Posterior cingulate gyrus (tissue), 11 donors: ENCODE measurements at regions not wholly inside any gene's neighbourhood (a gene's known extent, or its start where the extent isn't known, plus 50 kb on each side); places are given as distances from the start of the nearest gene placed in this dataset.

Source experiments
- DNase-seq, 10 donors: peaks; one replicate each; pipeline versions ENCODE4 v3.0.0 to v3.0.0-alpha.2; 2020 to 2021; ENCODE audit warnings: mixed read lengths in 3 of 10
- intact Hi-C: fragments of 100-400 bp; cut with DNase I; formaldehyde crosslinking; loops from one replicate; pipeline ENCODE4 v1.15.1; 2023

DNA sequence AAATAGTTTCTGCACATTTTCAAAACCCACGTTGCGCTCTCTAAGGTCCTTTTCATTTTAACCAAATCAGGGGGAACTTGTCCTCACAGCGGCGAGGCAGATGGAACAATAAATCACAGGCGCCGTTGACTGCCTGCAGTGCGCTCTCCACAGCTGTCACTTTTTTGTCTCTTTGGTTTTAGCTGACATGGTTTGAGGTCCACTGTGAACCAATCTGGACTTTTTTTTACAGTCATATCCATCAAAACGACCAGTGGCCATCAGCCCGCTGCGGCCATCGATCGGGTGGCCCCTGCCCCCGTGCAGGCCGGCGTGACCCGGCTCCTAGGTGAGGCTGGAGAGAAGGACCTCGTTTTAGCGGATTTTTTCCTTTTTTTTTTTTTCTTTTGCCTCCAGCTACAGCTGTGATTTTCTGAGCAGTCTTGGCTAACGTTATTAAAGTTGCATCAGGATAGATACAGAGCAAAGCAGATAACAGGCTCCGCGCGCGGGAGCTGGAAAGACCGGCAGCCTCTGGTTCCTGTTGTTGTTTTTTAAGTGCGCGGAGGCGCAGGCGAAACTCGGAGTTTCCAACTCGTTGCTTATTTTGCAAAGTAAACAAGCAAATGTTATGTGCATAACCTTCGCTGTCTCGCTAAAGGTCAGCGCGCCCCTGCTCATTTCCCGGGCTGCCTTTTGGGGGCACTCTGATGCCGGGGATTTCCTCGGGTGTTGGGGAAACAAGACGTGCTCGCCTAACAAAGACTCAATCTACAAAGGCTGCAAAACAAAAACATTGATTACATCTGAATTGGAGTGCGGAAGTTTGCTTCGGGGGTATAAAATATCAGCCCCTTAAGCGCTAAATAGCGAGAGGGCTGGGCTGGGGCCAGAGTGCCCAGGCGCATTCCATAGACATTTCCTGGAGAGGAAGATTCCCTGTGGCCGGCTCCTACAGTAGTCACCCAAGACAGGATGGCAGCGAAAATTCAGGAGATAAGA is 414.8 kb upstream of the MKI67 start:
- intact Hi-C loops: no loop called here
- DNase-seq: peak in 8 of 10 donors; percentile 45 to 89 (median 50)

DNA sequence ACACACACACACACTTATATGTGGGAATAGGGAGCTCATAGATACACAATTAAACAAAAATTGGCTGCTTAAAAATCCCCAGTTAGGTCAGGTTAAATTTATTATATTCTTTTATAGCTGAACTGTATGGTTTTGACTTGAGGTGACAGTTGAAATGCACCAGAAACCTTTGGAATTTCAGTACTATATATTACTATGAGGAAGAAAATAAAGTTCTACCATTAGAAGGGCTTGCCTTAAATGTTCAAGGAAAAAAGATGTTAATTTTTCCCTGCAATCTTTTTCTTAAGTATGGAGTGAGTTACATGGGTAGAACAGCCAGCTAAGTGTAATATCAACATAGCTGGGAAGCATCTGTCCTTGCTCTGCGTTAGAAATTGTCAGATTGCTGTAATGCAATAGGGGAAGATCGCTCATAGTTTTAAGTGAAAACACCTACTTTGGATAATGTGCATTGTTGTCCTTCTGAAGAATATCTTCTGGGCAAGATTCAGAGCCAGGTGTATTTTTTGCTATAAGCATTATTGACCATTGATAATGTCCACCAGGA is 415.8 kb upstream of the MKI67 start:
- intact Hi-C loops: no loop called here
- no peak for DNase-seq

DNA sequence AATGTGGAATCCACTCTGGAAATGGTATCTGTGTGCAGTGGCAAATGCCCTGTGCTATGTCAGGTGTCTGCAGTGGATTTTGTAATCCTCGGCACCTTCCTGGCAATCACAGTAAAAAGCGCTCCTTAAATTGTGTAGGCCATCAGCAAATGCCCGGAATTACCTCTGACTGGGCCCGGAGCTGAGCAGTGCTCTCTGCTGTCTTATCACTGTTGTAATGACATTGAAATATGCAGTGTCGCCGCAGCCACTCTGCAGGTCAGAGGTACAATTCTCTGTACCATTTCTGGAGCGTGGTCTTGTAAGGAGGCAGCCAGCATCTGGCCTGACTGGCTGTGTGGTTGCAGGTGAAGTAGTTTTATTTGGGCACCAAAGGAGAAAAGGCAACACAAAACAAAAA is 416.4 kb upstream of the MKI67 start:
- DNase-seq: no peak
- intact Hi-C loops: no loop called here

DNA sequence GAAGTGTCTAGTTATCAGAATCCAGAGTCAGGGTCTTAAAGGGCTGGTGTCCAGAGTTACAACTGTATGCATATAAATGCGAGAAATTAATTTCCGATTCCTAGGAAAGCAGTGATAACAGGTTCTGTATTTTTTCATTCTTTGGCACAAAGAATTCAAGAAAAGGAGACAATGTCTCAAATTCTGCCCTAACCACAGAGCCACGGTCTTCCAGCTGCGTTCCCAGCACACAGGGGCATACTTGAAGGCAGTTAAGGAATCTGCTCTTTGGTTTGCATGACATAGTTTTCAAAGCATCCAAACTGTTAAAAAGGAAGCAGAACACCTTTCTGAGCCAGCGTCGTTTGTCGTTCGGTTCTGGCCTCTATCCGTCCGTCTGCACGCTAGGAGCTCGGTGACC is 416.9 kb upstream of the MKI67 start:
- DNase-seq: no peak
- intact Hi-C loops: no loop called here

DNA sequence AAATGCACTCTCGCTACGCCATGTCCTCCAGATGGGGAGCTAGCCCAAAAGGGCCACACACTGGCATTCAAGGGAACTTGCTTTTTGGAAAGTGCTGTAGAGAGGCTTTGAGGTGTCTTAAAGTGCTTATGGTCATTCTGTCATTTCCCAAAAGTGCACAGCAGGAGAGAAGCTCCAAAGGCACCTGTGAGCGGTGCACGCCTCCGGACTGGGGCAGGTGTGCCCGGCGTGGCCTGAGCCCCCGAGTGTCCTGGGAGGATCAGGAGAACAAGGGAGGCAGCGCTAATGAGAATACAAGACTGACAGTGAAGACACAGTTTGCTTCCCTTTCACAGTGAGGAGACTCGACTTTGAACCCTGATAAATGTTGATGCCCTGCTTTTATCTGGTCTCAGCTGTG is 419.0 kb upstream of the MKI67 start:
- intact Hi-C loops: no loop called here
- no peak for DNase-seq

DNA sequence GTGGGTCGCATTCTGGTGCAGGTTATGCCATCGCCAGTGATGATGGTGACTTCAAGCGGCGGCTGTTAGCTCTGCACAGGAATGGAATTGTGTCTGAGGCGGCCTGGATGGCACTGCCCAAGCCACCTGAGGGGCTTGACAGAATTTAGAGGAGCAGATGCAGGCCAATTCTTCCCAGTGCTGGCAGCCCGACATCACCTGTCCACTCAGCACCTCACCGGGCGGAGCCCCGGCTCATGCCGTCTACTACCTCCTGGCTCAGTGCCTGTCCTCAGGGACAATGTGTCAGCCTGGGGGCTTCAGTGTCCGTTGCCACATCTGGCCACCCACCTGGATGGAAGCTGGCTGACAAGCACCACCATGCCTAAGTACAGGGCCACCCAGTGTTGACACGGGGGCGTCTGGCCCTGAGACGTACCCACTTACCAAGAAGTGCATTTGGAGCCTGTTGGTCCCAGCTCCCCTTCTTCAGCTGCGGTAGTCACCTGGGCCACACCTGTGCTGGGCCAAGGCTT is 420.5 kb upstream of the MKI67 start:
- intact Hi-C loops: no loop called here
- DNase-seq: no peak

DNA sequence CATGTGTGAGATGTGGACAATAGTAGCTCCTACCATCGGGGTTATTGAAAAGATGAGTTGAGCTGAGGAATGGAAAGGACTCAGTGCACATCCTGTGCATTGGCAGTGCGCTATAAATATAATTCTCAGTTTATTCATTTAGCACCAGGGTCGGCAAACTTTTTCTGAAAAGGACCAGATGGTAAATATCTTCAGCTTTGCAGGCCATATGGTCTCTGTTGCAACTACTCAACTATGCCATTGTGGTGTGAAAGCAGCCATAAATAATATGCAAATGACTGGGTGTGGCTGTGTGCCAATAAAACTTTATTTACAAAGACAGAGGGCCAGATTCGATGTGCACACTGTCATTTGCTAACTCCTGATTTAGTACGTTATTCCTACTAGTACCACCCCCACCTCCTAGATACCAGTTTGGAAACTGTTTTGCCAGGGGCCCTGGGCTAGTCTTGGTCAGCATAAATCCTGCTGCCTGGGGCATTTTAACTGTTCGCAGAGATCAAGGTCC is 422.9 kb upstream of the MKI67 start:
- DNase-seq: no peak
- intact Hi-C loops: no loop called here

DNA sequence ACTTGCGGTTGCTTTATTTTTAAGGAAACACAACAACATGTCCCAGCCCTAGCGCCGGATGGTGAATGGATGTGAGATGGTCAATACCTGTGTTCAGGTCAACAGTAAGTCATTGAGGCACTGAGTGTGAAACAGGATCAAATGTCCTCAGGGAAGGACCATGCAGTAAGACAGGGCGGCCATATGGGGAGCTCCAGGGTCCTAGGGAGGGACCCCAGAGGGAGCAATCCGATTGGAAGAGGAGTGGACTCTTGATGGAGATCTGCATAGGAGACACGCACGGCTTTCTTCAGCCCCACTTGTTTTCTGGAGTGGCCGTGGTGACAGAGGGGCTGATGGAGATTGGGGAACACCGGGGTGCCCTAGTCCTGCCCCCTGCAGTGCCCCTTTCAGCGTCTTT is 423.8 kb upstream of the MKI67 start:
- intact Hi-C loops: no loop called here

DNA sequence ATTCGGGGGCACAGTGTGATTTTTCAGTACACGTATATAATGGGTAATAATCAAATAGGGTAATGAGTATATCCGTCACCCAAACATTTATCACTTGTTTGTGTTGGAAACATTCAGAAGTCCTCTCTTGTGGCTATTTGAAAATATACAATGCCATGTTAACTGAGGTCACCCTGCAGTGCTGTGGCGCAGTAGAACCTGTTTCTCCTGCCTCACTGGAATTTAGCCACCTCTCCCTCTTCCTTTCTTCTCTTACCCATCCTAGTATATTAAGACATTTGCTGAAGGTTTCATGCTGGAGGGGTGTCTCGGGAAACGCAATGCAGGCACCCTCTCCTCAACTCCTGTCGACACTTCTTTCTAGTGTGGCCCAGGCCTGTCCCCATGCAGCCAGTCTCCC is 425.3 kb upstream of the MKI67 start:
- intact Hi-C loops: no loop called here
- no peak for DNase-seq

More for the DNA sequence above, 423.8 kb upstream of the MKI67 start:
- no peak for DNase-seq

DNA sequence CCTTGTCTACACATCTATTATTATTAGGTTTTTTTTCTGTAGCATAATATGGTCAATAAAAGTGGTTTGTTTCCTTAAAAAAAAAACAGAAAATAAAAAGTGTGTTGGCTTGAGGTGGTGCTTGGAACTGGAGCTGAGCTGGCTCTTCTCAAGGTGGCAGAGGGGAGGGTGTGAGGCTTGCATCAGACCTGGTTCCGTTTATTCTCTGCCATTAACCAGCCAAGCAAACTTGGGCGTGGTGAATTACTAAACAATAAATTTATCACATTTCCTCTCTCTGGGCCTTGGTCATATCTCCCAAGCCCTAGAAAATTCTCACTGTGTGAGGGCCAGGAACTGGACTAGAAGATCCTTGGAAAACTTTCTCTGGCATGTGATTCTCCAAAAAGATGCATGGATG is 427.5 kb upstream of the MKI67 start:
- intact Hi-C loops: no loop called here
- no peak for DNase-seq

DNA sequence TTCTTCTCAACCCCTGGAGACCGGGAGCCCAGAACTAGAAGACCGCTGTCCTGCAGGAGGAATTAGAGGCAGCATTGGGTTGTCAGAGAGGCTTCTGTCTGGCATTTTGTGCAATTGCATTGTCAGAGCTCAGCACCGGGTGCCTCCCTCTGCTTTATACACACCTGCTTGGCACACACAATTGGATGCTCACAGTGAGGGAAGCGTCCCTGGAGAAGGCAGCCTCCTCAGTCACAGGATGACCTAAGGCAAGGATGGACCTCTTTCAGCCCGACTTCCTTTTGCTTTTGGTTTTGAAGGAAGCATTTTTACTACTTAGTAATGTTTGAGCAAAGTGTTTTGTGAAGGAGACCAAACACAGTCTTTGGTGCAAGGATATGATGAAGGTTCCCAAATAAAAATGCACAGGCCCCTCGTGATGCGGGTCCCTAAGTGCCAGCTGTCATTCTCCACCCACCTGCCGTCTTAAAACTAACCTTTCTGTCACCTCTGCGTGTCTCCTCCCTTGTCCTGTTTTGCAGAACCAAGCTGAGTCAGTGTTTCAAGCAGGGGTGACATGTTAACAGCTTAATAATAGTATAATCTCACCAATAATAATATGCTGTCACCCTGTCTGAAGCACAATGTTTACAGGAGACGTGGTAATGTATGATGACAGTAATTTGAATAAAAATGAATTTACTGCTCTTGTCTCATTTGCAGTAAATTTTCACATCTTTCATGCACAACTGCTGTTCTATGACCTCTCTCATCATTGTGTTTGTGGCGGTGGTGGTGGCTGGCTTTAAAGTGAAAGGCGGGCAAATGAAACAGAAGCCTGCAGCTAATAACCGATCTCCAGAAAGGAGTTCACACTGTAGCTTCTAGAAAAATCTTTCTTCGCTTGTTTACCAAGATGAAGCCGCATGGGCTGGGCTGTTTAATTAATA is 430.2 kb upstream of the MKI67 start:
- intact Hi-C loops: no loop called here

DNA sequence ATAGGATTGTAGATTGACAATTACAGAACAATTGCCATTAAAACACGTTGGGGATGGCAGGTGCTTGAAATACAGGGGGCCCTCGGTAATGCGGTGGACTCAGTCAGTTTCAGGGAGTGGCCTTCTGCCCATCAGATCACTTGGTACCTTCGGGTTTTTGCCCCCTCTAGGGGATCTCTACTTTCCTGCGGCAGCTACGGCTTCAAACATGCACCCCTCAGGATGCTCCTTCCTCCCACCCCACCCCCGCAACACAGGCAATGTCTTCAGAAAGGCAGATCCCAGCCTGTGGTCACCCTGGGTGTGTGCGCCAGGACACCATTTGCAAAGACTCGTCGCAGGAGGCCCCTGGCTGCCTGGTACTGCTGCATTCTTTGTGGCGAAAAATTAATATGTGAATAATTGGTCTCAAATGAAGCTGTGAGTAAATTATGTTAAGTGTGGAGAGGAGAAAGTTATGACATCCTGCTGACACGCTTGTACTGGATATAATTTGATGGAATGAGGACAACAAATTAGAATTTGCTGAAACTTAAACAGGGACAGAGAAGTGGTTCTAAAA is 431.0 kb upstream of the MKI67 start:
- intact Hi-C loops: no loop called here
- no peak for DNase-seq

More for the DNA sequence above, 430.2 kb upstream of the MKI67 start:
- DNase-seq: no peak

DNA sequence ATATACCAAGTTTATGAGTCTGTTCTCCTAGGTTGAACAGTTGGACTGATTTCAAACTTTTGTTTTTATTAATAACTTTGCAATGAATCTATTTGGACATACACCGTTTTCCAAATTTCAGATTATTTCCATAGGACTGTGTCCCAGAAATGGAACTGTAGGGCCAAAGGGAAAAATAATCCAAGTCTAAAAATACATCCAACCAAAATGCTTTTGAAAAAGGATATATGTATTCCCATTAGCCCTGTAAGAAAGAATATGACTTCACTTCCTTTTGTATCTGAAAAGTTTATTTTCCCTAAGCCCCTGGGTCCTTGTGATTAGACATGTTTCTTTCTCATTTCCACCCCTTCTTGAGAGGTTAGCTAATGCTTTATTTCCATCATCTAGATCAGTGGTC is 434.2 kb upstream of the MKI67 start:
- intact Hi-C loops: no loop called here

DNA sequence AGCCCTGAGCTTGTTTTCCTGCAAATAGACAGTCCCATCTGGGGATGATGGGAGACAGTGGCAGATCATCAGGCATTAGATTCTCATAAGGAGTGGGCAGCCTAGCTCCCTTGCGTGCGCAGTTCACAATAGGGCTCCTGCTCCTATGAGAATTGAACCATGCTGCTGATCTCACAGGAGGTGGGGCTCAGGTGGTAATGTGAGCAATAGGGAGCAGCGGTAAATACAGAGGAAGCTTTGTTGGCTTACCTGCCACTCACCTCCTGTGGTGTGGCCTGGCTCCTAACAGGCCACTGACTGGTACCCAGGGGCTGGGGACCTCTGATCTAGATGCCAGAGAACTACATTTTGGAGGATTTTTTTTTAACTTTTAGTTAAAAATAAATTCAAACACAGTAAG is 434.8 kb upstream of the MKI67 start:
- no peak for DNase-seq
- intact Hi-C loops: no loop called here

More for the DNA sequence above, 434.2 kb upstream of the MKI67 start:
- no peak for DNase-seq

DNA sequence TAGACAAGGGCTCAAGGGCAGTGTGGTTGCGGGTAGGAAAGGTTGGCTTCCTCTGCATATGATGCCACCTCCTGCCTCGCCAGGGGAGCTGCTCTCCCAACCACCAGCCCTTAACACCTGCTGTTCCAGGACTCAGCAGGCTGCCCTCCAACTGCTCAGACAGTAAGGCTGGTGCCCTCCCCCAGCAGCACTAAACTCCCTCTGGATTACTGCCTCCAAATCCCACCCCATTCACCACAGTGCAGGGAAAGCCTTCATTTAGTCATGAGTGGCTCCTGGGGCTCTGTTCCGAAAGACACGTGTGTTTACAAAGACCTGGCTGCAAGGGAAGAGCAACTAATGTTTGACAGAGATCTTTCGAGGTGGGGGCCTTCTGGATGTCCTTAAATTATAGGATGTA is 437.2 kb upstream of the MKI67 start:
- no peak for DNase-seq
- intact Hi-C loops: no loop called here

DNA sequence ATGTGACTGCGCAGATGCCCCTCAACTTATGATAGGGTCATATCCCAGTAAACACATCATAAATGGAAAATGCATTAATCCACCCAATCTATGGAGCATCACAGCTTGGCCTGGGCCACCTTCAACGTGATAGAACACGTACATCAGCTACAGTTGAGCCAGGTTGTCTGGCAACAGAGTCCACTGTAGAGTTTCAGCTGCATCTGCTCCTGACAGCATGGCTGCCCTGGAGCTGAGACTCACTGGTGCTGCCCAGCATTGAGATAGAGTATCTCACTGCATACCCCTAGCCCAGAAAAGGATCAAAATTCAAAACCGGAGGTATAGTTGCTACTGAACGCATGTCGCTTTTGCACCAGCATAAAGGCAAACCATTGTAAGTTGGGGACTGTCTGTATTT is 437.7 kb upstream of the MKI67 start:
- DNase-seq: no peak
- intact Hi-C loops: no loop called here

DNA sequence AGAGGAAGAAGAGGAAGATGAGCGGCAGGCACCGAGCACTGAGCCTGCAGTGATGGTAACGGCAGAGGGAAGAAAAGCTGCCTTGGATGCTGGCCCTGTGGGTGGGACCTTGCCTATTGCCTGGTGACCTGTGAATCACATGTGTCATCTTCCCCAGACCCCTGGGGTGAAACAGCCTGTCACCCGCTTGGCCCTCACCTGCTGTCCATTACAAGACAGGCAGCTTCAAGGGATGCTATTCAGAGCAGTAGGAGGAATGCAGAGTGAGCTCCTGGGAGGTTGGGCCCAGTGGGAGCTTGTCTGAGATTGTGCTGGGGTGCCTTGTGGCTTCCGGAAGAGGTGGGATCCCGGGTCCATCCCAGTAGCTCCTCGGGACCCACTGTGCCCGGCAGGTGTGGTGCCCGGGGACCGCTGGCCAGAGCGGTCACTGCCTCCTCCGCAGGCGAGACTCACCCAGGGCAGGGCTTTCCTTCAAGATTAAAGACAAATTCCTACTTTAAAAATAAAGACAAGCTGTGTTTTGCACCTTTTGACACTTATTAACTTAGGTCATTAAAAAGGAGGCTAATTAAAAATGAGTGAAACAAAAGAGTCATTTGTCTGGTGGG is 440.2 kb upstream of the MKI67 start:
- DNase-seq: no peak
- intact Hi-C loops: no loop called here

DNA sequence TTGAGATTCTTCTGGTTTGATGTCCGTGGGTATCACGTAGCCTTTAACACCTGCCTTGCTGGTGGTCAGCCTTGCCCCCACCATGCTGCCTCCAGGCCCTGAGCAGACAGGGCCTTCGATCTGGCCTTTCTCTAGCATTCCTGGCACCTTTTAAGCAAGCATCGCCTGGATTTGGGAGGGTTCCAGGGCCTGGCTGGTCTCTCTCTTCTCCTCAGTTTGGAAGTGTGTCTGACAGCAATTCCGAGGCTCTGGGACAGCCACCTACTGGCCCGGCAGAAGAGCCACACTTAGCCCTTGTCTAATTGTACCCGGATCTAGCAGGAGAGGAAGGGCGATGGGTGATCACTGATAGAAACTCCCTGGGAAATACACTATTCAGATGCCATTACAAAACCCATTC is 441.3 kb upstream of the MKI67 start:
- DNase-seq: no peak
- intact Hi-C loops: no loop called here

DNA sequence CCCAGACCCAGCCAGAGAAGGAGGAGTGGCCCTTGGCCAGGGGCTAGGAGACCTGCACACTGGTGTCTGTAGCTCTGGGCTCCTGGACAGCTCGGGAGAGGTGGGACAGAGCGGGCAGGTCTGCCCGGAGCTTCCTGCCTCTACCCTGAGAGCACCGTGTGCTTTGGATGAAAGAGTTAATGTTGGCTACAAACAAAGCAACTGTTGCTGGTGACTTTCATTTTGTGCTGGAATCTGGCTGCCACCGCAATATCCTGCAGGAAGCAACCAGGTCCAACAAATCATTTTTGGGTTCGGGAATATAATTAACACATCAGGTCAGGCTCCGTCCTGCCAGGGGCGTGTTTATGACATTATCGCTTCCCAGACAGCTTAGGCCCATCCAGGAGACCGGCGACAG is 441.8 kb upstream of the MKI67 start:
- DNase-seq: no peak
- intact Hi-C loops: no loop called here

DNA sequence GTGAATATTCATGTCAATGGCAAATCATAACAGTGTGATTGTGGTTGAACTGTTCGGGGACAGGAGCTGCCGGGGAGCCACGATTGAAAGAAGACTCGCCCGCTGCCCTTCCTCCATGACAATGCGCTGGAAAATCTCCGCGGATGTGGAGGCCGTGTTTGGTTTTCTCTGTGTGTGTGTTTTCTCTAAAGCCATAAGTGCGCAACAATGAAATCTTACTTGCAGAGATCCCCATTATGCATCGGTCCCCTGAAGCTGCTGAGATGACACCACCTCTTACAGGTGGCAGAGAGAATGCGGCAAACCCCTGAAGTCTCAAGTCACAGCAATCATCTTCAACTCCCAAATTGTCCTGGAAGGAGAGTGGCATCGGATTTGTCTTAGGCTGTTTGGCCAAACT is 442.3 kb upstream of the MKI67 start:
- no peak for DNase-seq
- intact Hi-C loops: no loop called here
